K562 (cell line): ENCODE measurements at regions not wholly inside any gene's neighbourhood (a gene's known extent, or its start where the extent isn't known, plus 50 kb on each side); places are given as distances from the start of the nearest gene placed in this dataset.

Experiments
- ATAC-seq: fragments of 200-7000 bp; cut with Tn5 transposase; 3 replicates; pipeline ENCODE4 v1.9.1; 2020; ENCODE audit warnings: moderate library complexity
- BruUV-seq: library from RNA; stranded (reverse); fragments of 400-500 nt; replicated peaks from 2 replicates; lab custom pipeline; 2021; lab: Mats Ljungman, UMichigan
- CTCF ChIA-PET: fragments of 300-600 bp; formaldehyde crosslinking; extraction: SDS; loops from one replicate; lab custom pipeline; 2021; ENCODE audit warnings: low intra/inter-chr PET ratio; lab: Yijun Ruan, JAX
- POLR2A ChIA-PET: fragments of 300-600, 350-650 bp; sonication (Branson Sonifier 250); formaldehyde crosslinking; extraction: SDS; loops from one replicate; lab custom pipeline; 2021; ENCODE audit warnings: antibody characterized with exemption, inconsistent platforms; lab: Yijun Ruan, JAX
- DNase-seq, 4 experiments: peaks; one replicate each; pipeline versions ENCODE4 v3.0.0 to v3.0.0-alpha.2; 2011 to 2018; ENCODE audit warnings: low spot score in 3 of 4, mixed read lengths in 3 of 4; ENCODE audit errors: extremely low read depth in 1 of 4
- FAIRE-seq: peaks from 2 replicates; lab custom pipeline; 2011; peaks lifted over from hg19 to GRCh38; lab: Jason Lieb, UNC
- H2AFZ ChIP-seq: 2 replicates; pipeline ENCODE4 v1.6.0; 2011; ENCODE audit warnings: low read depth, low read length, control low read depth, inconsistent platforms
- H3K27ac ChIP-seq: fragments of 200-600 bp; 3 replicates; pipeline ENCODE4 v1.8.0; 2011; ENCODE audit warnings: low read depth, mild to moderate bottlenecking, control low read depth, inconsistent platforms, low read length, moderate library complexity, mixed read lengths; ENCODE audit errors: extremely low read depth
- H3K27me3 ChIP-seq, 2 experiments: fragments of 300-600 bp in 1 of 2; 2 replicates in 1 of 2; 3 replicates in 1 of 2; pipeline versions ENCODE4 v1.6.0 to v1.8.0; 2011; ENCODE audit warnings: inconsistent platforms in 2 of 2, low read length in 2 of 2, mild to moderate bottlenecking in 1 of 2, mixed read lengths in 1 of 2, moderate library complexity in 1 of 2; ENCODE audit not compliant: control insufficient read depth in 2 of 2, insufficient read depth in 2 of 2
- H3K36me3 ChIP-seq: fragments of 300-600 bp; 3 replicates; pipeline ENCODE4 v1.8.0; 2011; ENCODE audit warnings: mild to moderate bottlenecking, low read length, inconsistent platforms; ENCODE audit not compliant: control insufficient read depth, insufficient read depth
- H3K4me1 ChIP-seq, 2 experiments: fragments of 200-600 bp in 1 of 2; replicated peaks in 1 of 2; 2 replicates in 1 of 2; 3 replicates in 1 of 2; pipeline versions ENCODE4 v1.5.1 to v1.8.0; 2011; ENCODE audit warnings: inconsistent platforms in 2 of 2, low read length in 2 of 2, mild to moderate bottlenecking in 1 of 2, mixed read lengths in 1 of 2, moderate library complexity in 1 of 2; ENCODE audit not compliant: control insufficient read depth in 2 of 2, insufficient read depth in 2 of 2
- H3K4me2 ChIP-seq: 2 replicates; pipeline ENCODE4 v1.6.1; 2011; ENCODE audit warnings: low read length, control low read depth, inconsistent platforms, mixed read lengths; ENCODE audit not compliant: insufficient read depth
- H3K4me3 ChIP-seq: fragments of 200-600 bp; sonication (generic), shearing (Covaris generic); 2 replicates; pipeline ENCODE4 v1.5.1; 2016; ENCODE audit warnings: control low read depth, inconsistent platforms
- H3K79me2 ChIP-seq: fragments of 200-600 bp; 3 replicates; pipeline ENCODE4 v1.8.0; 2011; ENCODE audit warnings: low read length, inconsistent platforms; ENCODE audit not compliant: control insufficient read depth, insufficient read depth
- H3K9ac ChIP-seq, 2 experiments: 2 replicates each; pipeline versions ENCODE4 v1.6.0 to v1.6.1; 2011; ENCODE audit warnings: low read depth in 2 of 2, low read length in 2 of 2, control low read depth in 1 of 2, inconsistent platforms in 1 of 2, mild to moderate bottlenecking in 1 of 2, mixed read lengths in 1 of 2; ENCODE audit not compliant: insufficient read depth in 1 of 2
- H3K9me1 ChIP-seq: one replicate; pipeline ENCODE4 v1.6.0; 2011; ENCODE audit warnings: inconsistent platforms, mild to moderate bottlenecking, low read length, moderate library complexity; ENCODE audit not compliant: control insufficient read depth, insufficient read depth
- H3K9me3 ChIP-seq: replicated peaks from 2 replicates; pipeline ENCODE4 v1.5.1; 2011; ENCODE audit warnings: low read depth, low read length, inconsistent platforms; ENCODE audit not compliant: control insufficient read depth, insufficient read depth
- H4K20me1 ChIP-seq: replicated peaks from 2 replicates; pipeline ENCODE4 v1.6.1; 2011; ENCODE audit warnings: low read length, inconsistent platforms, mixed read lengths; ENCODE audit not compliant: control insufficient read depth, insufficient read depth
- ATF4 ChIP-seq: fragments of 450-650 bp; formaldehyde crosslinking; IDR thresholded peaks from 2 replicates; pipeline ENCODE4 v1.4.0; 2022; ENCODE audit warnings: mild to moderate bottlenecking, moderate library complexity
- ERF ChIP-seq: fragments of 450-650 bp; formaldehyde crosslinking; IDR thresholded peaks from 2 replicates; pipeline ENCODE4 v1.4.0; 2020; ENCODE audit warnings: mild to moderate bottlenecking, mixed read lengths
- JUNB ChIP-seq: fragments of 450-650 bp; formaldehyde crosslinking; conservative IDR thresholded peaks from 2 replicates; pipeline ENCODE4 v1.4.0; 2020; ENCODE audit warnings: mild to moderate bottlenecking
- KHSRP ChIP-seq: fragments of 450-650 bp; IDR thresholded peaks from 2 replicates; pipeline ENCODE4 v1.6.1; 2017
- MECOM ChIP-seq: fragments of 250-450 bp; sonication (Bioruptor Pico); IDR thresholded peaks from 2 replicates; pipeline ENCODE4 v1.8.0; 2022; ENCODE audit warnings: inconsistent platforms
- MLLT1 ChIP-seq, 2 experiments: fragments of 450-650 bp; IDR thresholded peaks; 2 replicates each; pipeline ENCODE4 v1.6.1; 2016
- MYC ChIP-seq, 2 experiments: fragments of 250-450 bp in 1 of 2; sonication (Bioruptor Pico) in 1 of 2; IDR thresholded peaks; 2 replicates each; pipeline versions ENCODE4 v1.5.1 to v1.6.1; 2012 to 2021; ENCODE audit warnings: low read depth in 2 of 2, borderline replicate concordance in 1 of 2, improper control_type of control experiment in 1 of 2, low read length in 1 of 2, mild to moderate bottlenecking in 1 of 2, moderate library complexity in 1 of 2
- NELFE ChIP-seq: IDR thresholded peaks from 2 replicates; pipeline ENCODE4 v1.6.1; 2011; ENCODE audit warnings: mild to moderate bottlenecking; ENCODE audit not compliant: insufficient read depth, insufficient read length
- NR2C1 ChIP-seq, 2 experiments: fragments of 450-650 bp; IDR thresholded peaks; 2 replicates each; pipeline ENCODE4 v1.6.1; 2017; ENCODE audit warnings: mild to moderate bottlenecking in 2 of 2, antibody characterized with exemption in 1 of 2, inconsistent platforms in 1 of 2, missing compliant biosample characterization in 1 of 2, missing genetic modification characterization in 1 of 2
- RHOXF2B ChIP-seq: fragments of 250-450 bp; sonication (Bioruptor Pico); conservative IDR thresholded peaks from 2 replicates; pipeline ENCODE4 v1.5.1; 2021
- SIN3B ChIP-seq: fragments of 450-650 bp; IDR thresholded peaks from 2 replicates; pipeline ENCODE4 v1.6.1; 2017; ENCODE audit warnings: low read depth, mild to moderate bottlenecking, moderate library complexity
- SMARCA4 ChIP-seq: fragments of 450-650 bp; IDR thresholded peaks from 2 replicates; pipeline ENCODE4 v1.6.1; 2016
- SREBF1 ChIP-seq: fragments of 150-350 bp; IDR thresholded peaks from 2 replicates; pipeline ENCODE4 v1.6.1; 2014; ENCODE audit warnings: antibody characterized with exemption, low read depth, low read length, borderline replicate concordance
- TRIM28 ChIP-seq: fragments of 450-650 bp; IDR thresholded peaks from 2 replicates; pipeline ENCODE4 v1.6.1; 2017
- ZFPM2 ChIP-seq: fragments of 250-450 bp; sonication (Bioruptor Pico); IDR thresholded peaks from 2 replicates; pipeline ENCODE4 v1.5.1; 2022; ENCODE audit warnings: mild to moderate bottlenecking
- ZNF197 ChIP-seq: fragments of 200-800 bp; sonication (Bioruptor generic); IDR thresholded peaks from 2 replicates; pipeline ENCODE4 v1.6.1; 2016; ENCODE audit warnings: low read depth, missing genetic modification characterization, missing compliant biosample characterization
- ZNF232 ChIP-seq: sonication (generic); formaldehyde crosslinking; IDR thresholded peaks from 2 replicates; pipeline ENCODE4 v1.8.0; 2022; ENCODE audit warnings: mild to moderate bottlenecking, missing genetic modification reagents
- ZNF57 ChIP-seq: fragments of 450-650 bp; formaldehyde crosslinking; IDR thresholded peaks from 2 replicates; pipeline ENCODE4 v1.4.0; 2020; ENCODE audit warnings: mild to moderate bottlenecking, moderate library complexity
- ZNF77 ChIP-seq: fragments of 250-450 bp; sonication (Bioruptor Pico); IDR thresholded peaks from 2 replicates; pipeline ENCODE4 v1.5.0; 2020
- WGBS: fragments of 100-300 bp; shearing (Covaris generic); methylation state at CpG from one replicate; pipeline ENCODE4 v1.1.6; 2016; ENCODE audit warnings: low coverage, mixed read lengths; ENCODE audit not compliant: insufficient coverage; ENCODE audit errors: missing lambda C conversion rate; 5-methylcytosine and 5-hydroxymethylcytosine counted together
- in situ Hi-C: fragments of 300-500 bp; cut with MboI; formaldehyde crosslinking; loops from 4 replicates; pipeline ENCODE4 v1.15.0; 2018; ENCODE audit warnings: inconsistent platforms, mixed read lengths
- intact Hi-C: fragments of 100-400 bp; cut with micrococcal nuclease; formaldehyde crosslinking; loops from 2 replicates; pipeline ENCODE4 v1.14.2; 2022

GRCh38 chr1:60759291-60759690, 323.1 kb upstream of the NFIA start:
- no peak for ATAC-seq
- BruUV-seq, result no TSS peak
- intact Hi-C loops (no loop called here), in situ Hi-C loops (no loop called here)
- TF ChIP-seq ZNF57 (CRISPR knock-in tag) (no peak), ERF (no peak), SREBF1 (no peak), ZNF197 (CRISPR knock-in tag) (no peak), ZNF77 (CRISPR knock-in tag) (no peak), KHSRP (no peak), JUNB (CRISPR knock-in tag) (no peak), RHOXF2B (CRISPR knock-in tag) (no peak), MECOM (CRISPR knock-in tag) (no peak), SMARCA4 (no peak), ATF4 (no peak), NR2C1 (IDR thresholded peaks at IDR 0.05) (no peak), NR2C1 (tag; IDR thresholded peaks at IDR 0.05) (no peak), TRIM28 (no peak), MYC (IDR thresholded peaks at IDR 0.05; ENCODE audit: low read depth, low read length) (no peak), MYC (CRISPR knock-in tag; IDR thresholded peaks at IDR 0.05; ENCODE audit: borderline replicate concordance, low read depth) (no peak), NELFE (no peak), ZNF232 (no peak), SIN3B (no peak), ZFPM2 (CRISPR knock-in tag) (no peak), MLLT1 (IDR thresholded peaks at IDR 0.05) (no peak)
- Histone ChIP-seq H3K36me3 (no peaks in the 10 kb centered on the region), H3K79me2 (no peaks in the 10 kb centered on the region), H3K4me3 (no peak overlapping the region), H4K20me1 (no peaks in the 10 kb centered on the region), H3K4me1 (no peaks in the 10 kb centered on the region), H3K27me3 (no peaks in the 10 kb centered on the region), H3K4me2 (no peak overlapping the region), H3K9ac (no peak overlapping the region), H2AFZ (no peak overlapping the region), H3K27ac (no peak overlapping the region), H3K9me1 (no peaks in the 10 kb centered on the region), H3K9me3 (no peaks in the 10 kb centered on the region)
- no peak for FAIRE-seq
- ChIA-PET CTCF (no interaction called here), POLR2A (no interaction called here)
- DNase-seq, result no peak
- WGBS, result 0% methylated on average over 2 of the region's 3 CpGs
